Right renal pelvis (tissue), 4 donors: ENCODE measurements at regions not wholly inside any gene's neighbourhood (a gene's known extent, or its start where the extent isn't known, plus 50 kb on each side); places are given as distances from the start of the nearest gene placed in this dataset.

Experiments
- DNase-seq, 4 donors: peaks; one replicate each; pipeline ENCODE4 v3.0.0-alpha.2; 2013; ENCODE audit warnings: low read depth in 4 of 4, low spot score in 3 of 4, missing footprints in 1 of 4

- DNase-seq: no peak
Measured at GRCh38 chr10:10644676-10645385, 372.8 kb upstream of the CELF2 start.

DNA sequence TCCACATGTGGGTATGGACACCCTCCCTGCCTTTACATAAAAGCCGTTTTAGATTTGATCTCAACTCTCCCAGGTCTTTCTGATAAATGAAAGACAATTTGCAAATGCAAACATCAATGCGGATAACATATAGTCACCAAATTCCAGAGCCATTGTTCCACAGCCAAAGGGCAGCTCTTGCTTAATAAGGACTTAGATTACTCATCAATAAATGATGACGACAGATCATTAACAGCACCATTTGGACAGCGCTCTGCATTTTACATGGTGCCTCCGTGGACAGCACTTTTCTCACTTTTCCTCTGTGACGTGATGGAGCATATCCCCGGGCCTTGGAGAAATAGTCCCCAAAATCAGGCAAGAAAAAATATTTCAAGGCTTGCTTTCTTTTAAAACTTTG lies 370.3 kb upstream of the CELF2 start:
- no peak for DNase-seq

GRCh38 chr10:10657139-10657760 lies 360.4 kb upstream of the CELF2 start:
- DNase-seq: no peak

DNA sequence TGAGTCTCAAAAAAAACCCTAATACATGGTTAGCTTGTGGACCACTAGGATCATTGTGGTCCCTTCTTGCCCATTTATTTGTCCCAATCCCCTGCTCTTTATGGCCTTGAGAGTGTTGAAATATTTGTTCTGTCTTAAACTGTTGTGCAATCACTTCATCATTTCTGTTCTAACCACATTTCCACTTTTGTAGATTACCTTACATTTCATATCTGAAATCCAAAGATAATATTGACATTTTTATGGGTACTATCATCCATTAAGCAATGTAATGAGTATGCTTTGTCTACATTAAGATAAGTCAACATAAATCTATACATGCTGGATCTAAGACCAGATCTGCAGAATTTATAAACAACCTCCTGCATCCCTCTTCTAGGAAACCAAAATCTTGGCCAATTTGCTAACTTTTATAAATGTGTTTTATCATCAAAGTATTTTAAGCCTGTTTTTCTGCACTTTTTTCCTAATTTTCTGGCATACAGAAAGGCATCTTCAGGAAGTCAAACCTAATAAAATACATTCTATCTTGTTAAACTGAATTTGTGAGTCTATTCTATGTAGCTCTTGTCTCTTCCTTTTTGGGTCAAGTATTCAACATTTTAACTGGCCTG lies 359.4 kb upstream of the CELF2 start:
- no peak for DNase-seq

GRCh38 chr10:10660054-10660453 lies 357.6 kb upstream of the CELF2 start:
- DNase-seq: no peak

- DNase-seq: no peak
Measured at GRCh38 chr10:10661176-10661575, 356.5 kb upstream of the CELF2 start.

DNA sequence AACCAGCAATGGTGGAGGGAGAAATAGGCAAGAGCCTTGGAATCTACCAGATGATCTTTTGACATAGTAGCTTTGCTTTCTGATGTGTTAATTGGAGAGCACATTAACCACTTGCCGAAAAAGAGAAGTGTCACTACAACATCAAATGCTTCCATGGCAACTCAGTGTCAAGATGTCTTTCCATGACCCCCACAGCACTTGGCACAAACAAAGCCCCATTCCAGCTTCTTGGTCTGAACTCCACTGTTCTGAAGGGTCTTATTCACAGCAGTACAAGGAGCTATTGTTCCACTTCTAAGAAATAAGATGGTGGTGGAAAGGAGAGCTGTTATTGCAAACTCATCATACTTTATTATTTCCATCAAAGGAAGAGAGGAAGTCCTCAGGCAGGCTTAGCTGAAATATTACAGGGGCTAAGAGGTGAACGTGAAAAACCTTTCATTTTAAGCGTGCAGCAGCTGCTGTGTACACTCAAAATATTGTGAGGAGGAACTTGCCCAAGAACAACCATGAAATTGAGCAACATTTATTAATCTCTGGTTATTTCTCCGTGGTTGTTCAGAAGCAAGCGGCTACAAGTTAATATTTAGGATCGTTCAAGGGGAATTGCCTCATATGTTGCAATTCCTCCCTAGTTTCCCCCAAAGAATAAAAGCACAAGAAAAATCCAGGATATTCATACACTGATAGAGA lies 354.8 kb upstream of the CELF2 start:
- no peak for DNase-seq

DNA sequence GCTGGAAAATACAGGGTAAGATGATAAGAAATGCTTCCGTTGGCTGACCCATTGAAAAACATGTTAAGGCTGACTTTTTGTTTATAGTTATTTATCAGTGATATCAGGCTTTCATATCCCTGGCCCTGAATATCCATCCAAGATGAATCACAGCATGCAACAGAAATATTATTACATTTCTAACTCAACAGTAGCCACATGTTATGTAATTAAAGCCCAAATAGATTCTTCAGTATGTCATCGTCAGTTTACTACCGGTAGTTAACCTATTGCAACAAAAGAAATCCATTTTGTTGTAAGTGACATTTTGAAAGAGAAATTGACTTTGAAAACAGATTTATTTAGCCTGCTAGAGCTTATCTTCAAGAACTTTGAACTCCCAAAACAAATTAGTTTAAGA lies 354.1 kb upstream of the CELF2 start:
- no peak for DNase-seq

GRCh38 chr10:10665750-10666149 lies 351.9 kb upstream of the CELF2 start:
- no peak for DNase-seq

DNA sequence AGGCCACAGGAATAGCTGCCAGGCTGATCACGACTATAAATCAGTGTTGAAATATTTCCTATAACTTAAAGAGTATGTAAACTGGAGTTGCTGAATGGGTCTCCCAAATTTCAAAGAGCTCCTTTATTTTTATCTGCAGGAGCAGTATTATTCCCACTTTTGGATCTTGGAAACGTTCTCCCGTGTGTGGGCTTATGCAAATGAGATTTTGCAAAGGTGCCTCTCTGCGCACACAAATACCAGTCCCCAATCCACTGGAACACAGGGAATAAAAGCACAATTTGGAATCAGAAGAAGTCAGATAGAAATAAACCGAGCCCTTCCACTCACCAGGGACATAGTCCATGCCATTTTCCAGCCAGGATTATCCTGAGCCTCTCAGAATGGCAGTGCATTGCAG lies 350.2 kb upstream of the CELF2 start:
- no peak for DNase-seq

- peak in 3 of 4 donors; percentile 32 to 49 (median 44) for DNase-seq
Measured at GRCh38 chr10:10676972-10677371, 340.7 kb upstream of the CELF2 start.

DNA sequence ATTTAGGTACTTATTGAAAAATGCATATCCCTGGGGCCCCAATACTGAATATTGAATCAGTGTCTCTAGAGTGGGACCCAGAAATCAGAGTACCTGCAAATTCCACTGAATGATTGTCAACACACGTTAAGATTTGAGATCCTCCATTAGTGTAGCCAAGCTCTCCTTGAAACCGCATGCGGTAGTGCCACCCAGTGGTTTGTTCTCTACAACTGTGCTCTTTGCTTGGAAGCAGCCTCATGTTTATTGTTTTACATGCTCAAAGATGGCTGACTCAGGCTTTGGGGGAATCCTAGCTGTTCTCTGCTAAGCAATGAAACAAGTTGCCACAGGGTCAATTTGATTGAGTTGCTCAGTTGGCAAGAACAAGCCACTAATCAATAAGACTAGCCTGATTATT lies 340.2 kb upstream of the CELF2 start:
- no peak for DNase-seq

DNA sequence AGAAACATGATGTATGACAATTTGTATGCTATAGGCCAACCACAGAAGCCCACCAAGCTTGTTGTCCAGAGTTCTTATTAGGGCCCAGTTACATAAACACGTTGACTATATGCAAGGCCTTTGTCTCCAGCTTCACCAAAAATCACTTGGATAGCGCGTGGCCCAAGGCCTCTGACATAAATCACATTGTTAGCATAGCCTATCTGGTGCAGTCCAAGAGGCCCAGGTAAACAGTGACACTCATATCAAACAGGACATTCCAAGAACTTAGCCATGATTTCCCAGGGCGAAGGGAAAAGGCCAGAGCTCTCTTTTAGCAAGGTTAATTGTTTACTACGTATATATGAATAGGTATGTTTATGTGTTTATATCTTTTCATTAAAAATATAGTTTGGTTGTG lies 337.2 kb upstream of the CELF2 start:
- DNase-seq: no peak

GRCh38 chr10:10684972-10685371 lies 332.7 kb upstream of the CELF2 start:
- DNase-seq: no peak

- no peak for DNase-seq
Measured at GRCh38 chr10:10685566-10685965, 332.1 kb upstream of the CELF2 start.

- no peak for DNase-seq
Measured at GRCh38 chr10:10687751-10688150, 329.9 kb upstream of the CELF2 start.

- DNase-seq: no peak
Measured at GRCh38 chr10:10699427-10699826, 318.2 kb upstream of the CELF2 start.

DNA sequence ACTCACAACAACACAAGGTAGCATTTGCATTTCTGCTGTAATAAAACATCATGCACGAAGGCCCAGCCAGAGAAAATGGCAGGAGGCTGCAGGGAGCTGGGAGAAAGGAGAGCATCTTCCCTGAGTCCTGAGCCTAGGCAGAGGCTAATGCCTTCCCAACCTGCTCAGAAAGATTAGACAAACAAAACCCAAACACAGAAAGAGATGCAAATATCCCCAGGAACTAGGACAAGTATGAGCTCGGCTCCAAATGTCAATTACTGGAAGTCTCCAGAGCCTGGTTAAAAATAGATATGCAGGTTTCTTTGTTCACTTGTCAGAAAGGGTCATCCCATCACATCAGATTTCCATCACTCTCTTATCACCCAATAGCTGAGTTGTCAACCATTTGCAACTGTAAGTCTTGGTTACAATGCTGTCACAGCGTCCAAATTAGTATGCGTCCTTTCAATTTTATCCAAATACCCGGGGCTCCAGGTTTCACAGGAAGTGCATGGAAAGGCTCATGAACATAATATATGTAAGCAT lies 316.5 kb upstream of the CELF2 start:
- no peak for DNase-seq

- DNase-seq: peak in 1 of 4 donors; percentile 18
Measured at GRCh38 chr10:10702211-10702610, 315.5 kb upstream of the CELF2 start.

DNA sequence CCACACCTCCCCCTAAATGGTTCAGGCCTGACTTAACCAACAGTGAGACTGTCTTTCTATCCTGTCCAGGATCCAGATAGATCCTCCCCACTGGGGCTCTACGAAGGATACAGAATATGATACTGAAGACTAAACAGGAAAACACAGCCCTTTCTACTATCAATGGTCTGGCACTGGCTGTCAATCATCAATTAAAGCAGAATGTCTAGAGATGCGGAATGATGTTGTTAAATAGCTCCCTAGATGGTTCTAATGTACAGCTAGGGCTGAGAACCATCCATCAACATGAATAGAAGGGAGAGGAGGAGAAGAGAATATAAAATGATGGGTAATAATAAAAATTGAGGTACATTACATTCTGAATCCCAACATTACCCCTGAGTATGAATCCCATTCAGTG lies 314.3 kb upstream of the CELF2 start:
- no peak for DNase-seq

GRCh38 chr10:10712155-10712704 lies 305.4 kb upstream of the CELF2 start:
- DNase-seq: no peak
